ELF-1 (cell line): ENCODE measurements at regions not wholly inside any gene's neighbourhood (a gene's known extent, or its start where the extent isn't known, plus 50 kb on each side); places are given as distances from the start of the nearest gene placed in this dataset.
A peak's percentile ranks its signal among the peaks of the same experiment; 100 is the strongest.

Experiments
- DNase-seq: peaks from one replicate; pipeline ENCODE4 v3.0.0-alpha.2; 2016; ENCODE audit warnings: low read depth, low spot score

- peak; percentile 94 for DNase-seq
Observed at GRCh38 chr11:134802116-134802515, 390.1 kb upstream of the B3GAT1 start.

GRCh38 chr11:134801570-134801969, 389.5 kb upstream of the B3GAT1 start:
- no peak for DNase-seq

- no peak for DNase-seq
Observed at GRCh38 chr11:134800826-134801225, 388.8 kb upstream of the B3GAT1 start.

GRCh38 chr11:134800130-134800529, 388.1 kb upstream of the B3GAT1 start:
- DNase-seq: no peak

GRCh38 chr11:134799386-134799785, 387.3 kb upstream of the B3GAT1 start:
- DNase-seq: no peak

GRCh38 chr11:134797411-134798089, 385.5 kb upstream of the B3GAT1 start:
- DNase-seq: no peak

GRCh38 chr11:134795017-134795416, 383.0 kb upstream of the B3GAT1 start:
- DNase-seq: no peak

- DNase-seq: no peak
Observed at GRCh38 chr11:134794192-134794591, 382.1 kb upstream of the B3GAT1 start.

- no peak for DNase-seq
Observed at GRCh38 chr11:134792677-134793076, 380.6 kb upstream of the B3GAT1 start.

- peak; percentile 26 for DNase-seq
Observed at GRCh38 chr11:134792044-134792443, 380.0 kb upstream of the B3GAT1 start.

GRCh38 chr11:134791102-134791501, 379.1 kb upstream of the B3GAT1 start:
- no peak for DNase-seq

- no peak for DNase-seq
Observed at GRCh38 chr11:134789104-134789503, 377.1 kb upstream of the B3GAT1 start.

- DNase-seq: no peak
Observed at GRCh38 chr11:134786636-134787035, 374.6 kb upstream of the B3GAT1 start.

GRCh38 chr11:134785660-134786284, 373.7 kb upstream of the B3GAT1 start:
- DNase-seq: no peak

GRCh38 chr11:134785059-134785458, 373.0 kb upstream of the B3GAT1 start:
- no peak for DNase-seq

GRCh38 chr11:134784568-134784967, 372.5 kb upstream of the B3GAT1 start:
- no peak for DNase-seq

- DNase-seq: no peak
Observed at GRCh38 chr11:134784046-134784445, 372.0 kb upstream of the B3GAT1 start.

GRCh38 chr11:134783234-134783633, 371.2 kb upstream of the B3GAT1 start:
- no peak for DNase-seq

GRCh38 chr11:134781380-134781866, 369.4 kb upstream of the B3GAT1 start:
- DNase-seq: no peak

- DNase-seq: no peak
Observed at GRCh38 chr11:134780486-134781147, 368.6 kb upstream of the B3GAT1 start.

- DNase-seq: no peak
Observed at GRCh38 chr11:134779179-134779578, 367.1 kb upstream of the B3GAT1 start.

- DNase-seq: no peak
Observed at GRCh38 chr11:134768463-134768862, 356.4 kb upstream of the B3GAT1 start.

GRCh38 chr11:134765565-134765964, 353.5 kb upstream of the B3GAT1 start:
- no peak for DNase-seq
